Astrocyte of the spinal cord (primary cell): ENCODE measurements at regions not wholly inside any gene's neighbourhood (a gene's known extent, or its start where the extent isn't known, plus 50 kb on each side); places are given as distances from the start of the nearest gene placed in this dataset.

ENCODE experiments used
- DNase-seq: peaks from one replicate; pipeline ENCODE4 v3.0.0; 2011; ENCODE audit warnings: low read depth, low spot score
- H3K4me3 ChIP-seq: 2 replicates; pipeline ENCODE4 v1.5.1; 2011; ENCODE audit warnings: low read depth, mild to moderate bottlenecking, low read length, moderate library complexity
- in situ Hi-C: cut with HindIII; loops from 2 replicates; pipeline ENCODE4 v1.10.0; 2017; ENCODE audit warnings: low sequenced_read_pairs
- TF ChIP-seq, protein P1 (sequence below): IDR thresholded peaks from 2 replicates; pipeline ENCODE4 v1.5.1; 2012; ENCODE audit warnings: low read depth, mild to moderate bottlenecking, low read length, inconsistent platforms

DNA sequence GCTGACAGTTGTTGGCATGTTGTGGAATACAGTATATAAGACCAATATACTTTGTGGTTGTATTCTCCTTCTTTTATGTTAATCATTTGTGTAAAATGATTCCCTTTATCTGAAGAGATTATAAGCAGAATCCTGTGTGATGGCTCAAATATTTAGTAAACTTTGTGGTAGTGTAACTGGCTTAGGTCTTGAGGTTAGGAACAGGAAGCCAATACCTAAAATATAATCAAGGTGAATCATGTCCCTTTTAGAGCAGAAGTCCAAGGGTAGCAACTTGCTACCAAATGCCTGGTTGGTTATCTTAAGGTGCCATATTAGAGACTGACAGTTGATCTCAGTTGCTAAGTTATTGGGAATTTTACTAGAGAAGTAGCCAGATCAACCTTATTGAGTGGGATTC is 398.5 kb upstream of the ADAMTS5 start:
- in situ Hi-C loops: no loop called here
- TF ChIP-seq, protein P1, sequence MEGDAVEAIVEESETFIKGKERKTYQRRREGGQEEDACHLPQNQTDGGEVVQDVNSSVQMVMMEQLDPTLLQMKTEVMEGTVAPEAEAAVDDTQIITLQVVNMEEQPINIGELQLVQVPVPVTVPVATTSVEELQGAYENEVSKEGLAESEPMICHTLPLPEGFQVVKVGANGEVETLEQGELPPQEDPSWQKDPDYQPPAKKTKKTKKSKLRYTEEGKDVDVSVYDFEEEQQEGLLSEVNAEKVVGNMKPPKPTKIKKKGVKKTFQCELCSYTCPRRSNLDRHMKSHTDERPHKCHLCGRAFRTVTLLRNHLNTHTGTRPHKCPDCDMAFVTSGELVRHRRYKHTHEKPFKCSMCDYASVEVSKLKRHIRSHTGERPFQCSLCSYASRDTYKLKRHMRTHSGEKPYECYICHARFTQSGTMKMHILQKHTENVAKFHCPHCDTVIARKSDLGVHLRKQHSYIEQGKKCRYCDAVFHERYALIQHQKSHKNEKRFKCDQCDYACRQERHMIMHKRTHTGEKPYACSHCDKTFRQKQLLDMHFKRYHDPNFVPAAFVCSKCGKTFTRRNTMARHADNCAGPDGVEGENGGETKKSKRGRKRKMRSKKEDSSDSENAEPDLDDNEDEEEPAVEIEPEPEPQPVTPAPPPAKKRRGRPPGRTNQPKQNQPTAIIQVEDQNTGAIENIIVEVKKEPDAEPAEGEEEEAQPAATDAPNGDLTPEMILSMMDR: no peak
- H3K4me3 ChIP-seq: no peak overlapping the region
- DNase-seq: peak; percentile 37

DNA sequence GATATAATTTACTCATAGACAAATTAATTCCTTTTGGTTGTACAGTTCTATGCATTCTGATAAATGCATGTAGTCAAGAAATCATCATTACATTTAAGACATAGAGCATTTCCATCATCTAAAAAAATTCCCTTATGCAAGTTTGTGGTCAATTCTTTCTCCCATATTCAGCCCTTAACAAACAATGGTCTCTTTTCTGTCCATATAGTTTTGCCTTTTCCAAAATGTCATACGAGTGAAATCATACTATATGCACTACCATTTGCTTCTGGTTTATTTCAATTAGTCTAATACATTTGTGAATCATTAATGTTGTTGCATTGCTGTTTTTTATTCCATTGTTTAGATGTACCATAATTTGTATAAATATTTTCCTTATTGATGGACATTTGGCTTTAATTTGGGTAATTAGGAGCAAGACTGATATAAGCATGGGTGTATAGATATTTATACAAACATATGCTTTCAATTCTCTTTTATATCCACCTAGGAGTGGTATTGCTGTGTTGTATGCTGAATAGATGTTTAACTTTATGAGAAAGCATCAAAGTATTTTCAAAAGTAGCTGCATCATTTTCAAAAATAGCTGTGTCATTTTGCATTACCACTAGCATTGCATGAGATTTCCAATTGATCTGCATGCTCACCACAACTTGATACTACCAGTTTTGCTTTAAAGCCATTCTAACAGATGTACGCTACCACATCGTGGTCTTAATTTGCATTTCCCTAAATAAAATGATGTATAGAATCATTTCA is 397.0 kb upstream of the ADAMTS5 start:
- in situ Hi-C loops: no loop called here
- TF ChIP-seq, protein P1: no peak
- no peak overlapping the region for H3K4me3 ChIP-seq
- no peak for DNase-seq

- no peak for DNase-seq
- H3K4me3 ChIP-seq: no peak overlapping the region
- in situ Hi-C loops: no loop called here
- TF ChIP-seq, protein P1: peak; percentile 14
These were observed 395.4 kb upstream of the ADAMTS5 start for GRCh38 chr21:27362249-27362648.

DNA sequence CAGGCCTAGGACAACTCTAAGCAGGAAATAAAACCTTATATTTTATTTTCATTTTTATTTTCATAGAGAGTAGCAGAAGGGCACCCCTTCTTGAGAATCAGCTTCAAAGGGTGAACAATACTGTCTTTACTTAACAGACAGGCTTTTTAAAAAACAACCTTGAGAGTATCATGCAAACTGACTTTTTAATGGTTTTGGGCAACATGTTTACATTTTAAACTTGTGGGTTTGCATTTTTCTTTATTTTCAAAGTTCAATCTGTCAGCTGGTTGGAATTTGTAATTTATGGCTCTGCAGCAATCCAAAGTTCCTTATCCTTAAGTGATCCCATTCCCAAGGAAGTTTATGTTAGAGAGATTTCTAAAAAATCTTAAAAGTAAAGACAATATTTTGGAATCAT is 392.3 kb upstream of the ADAMTS5 start:
- in situ Hi-C loops: no loop called here
- no peak overlapping the region for H3K4me3 ChIP-seq
- DNase-seq: peak; percentile 23
- TF ChIP-seq, protein P1: no peak

DNA sequence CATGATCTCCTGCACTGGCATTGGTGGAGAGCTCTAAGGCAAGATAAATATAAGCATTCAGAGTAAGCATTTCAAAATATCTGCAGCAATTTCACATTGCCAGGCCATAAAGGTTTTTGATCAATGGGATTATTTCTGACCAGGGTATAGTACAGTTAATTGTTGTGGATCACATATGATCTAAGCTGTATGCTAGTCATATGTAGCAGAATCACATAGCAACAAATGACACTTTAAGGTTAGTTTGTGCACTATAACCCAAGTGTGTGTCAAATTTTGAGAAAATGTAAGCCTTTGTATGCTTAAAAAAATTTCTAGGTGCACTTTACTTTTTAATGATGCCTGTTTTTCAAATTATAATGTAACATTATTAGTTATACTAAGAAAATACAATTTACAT is 386.0 kb upstream of the ADAMTS5 start:
- H3K4me3 ChIP-seq: no peak overlapping the region
- TF ChIP-seq, protein P1: no peak
- DNase-seq: no peak
- in situ Hi-C loops: no loop called here

GRCh38 chr21:27346041-27346448 is 379.2 kb upstream of the ADAMTS5 start:
- TF ChIP-seq, protein P1: no peak
- DNase-seq: peak; percentile 76
- H3K4me3 ChIP-seq: no peak overlapping the region
- in situ Hi-C loops: no loop called here
